HFFc6 (cell line): ENCODE measurements at regions not wholly inside any gene's neighbourhood (a gene's known extent, or its start where the extent isn't known, plus 50 kb on each side); places are given as distances from the start of the nearest gene placed in this dataset.

Source experiments
- DNase-seq: peaks from one replicate; pipeline ENCODE4 v3.0.0-alpha.2; 2018
- H3K27ac Mint-ChIP-seq: 2 replicates; pipeline ENCODE4 v1.8.0; 2020; ENCODE audit warnings: mild to moderate bottlenecking, mixed read lengths
- H3K27me3 Mint-ChIP-seq: 2 replicates; pipeline ENCODE4 v1.8.0; 2021; ENCODE audit warnings: mild to moderate bottlenecking, moderate library complexity, mixed read lengths; ENCODE audit not compliant: insufficient read depth
- H3K36me3 Mint-ChIP-seq: 2 replicates; pipeline ENCODE4 v1.8.0; 2021; ENCODE audit warnings: low read depth, mixed read lengths
- H3K4me1 Mint-ChIP-seq: 2 replicates; pipeline ENCODE4 v1.8.0; 2020; ENCODE audit warnings: low read depth, mixed read lengths
- H3K4me3 Mint-ChIP-seq: 2 replicates; pipeline ENCODE4 v1.8.0; 2020; ENCODE audit warnings: mild to moderate bottlenecking, moderate library complexity, mixed read lengths
- H3K9me3 Mint-ChIP-seq: 2 replicates; pipeline ENCODE4 v1.8.0; 2020; ENCODE audit warnings: mild to moderate bottlenecking, mixed read lengths
- TF ChIP-seq, protein P1 (sequence below): fragments of 200-600 bp; sonication (generic); IDR thresholded peaks from 2 replicates; pipeline ENCODE4 v1.5.0; 2021; ENCODE audit warnings: antibody characterized with exemption, mild to moderate bottlenecking

DNA sequence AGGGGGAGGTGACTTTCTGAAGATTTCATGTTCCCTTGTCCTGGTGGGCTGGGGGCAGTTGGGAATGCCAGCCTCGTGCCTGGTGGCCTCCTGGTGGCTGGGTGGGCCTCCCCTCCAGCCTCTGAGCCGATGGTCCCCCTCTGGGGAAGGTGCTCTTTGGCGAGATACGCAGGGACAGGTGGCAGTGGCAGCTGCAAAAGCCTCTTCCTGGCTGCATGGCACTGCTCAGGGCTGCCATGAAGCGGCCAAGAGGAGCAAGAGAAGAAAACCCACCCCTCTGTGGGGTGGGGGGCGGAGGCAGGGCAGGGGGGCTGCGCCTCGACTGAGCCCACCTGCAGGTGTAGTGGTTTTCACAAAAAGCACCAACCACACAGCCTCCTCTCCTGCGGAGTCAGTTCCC lies 61.8 kb upstream of the PHF21B start:
- peaks cover 14% of the 10 kb centered on the region for H3K4me1 Mint-ChIP-seq
- H3K27me3 Mint-ChIP-seq = peaks cover 25% of the 10 kb centered on the region
- H3K36me3 Mint-ChIP-seq = peaks cover 6% of the 10 kb centered on the region; the same call in 1 of the 2 replicates
- TF ChIP-seq, protein P1, sequence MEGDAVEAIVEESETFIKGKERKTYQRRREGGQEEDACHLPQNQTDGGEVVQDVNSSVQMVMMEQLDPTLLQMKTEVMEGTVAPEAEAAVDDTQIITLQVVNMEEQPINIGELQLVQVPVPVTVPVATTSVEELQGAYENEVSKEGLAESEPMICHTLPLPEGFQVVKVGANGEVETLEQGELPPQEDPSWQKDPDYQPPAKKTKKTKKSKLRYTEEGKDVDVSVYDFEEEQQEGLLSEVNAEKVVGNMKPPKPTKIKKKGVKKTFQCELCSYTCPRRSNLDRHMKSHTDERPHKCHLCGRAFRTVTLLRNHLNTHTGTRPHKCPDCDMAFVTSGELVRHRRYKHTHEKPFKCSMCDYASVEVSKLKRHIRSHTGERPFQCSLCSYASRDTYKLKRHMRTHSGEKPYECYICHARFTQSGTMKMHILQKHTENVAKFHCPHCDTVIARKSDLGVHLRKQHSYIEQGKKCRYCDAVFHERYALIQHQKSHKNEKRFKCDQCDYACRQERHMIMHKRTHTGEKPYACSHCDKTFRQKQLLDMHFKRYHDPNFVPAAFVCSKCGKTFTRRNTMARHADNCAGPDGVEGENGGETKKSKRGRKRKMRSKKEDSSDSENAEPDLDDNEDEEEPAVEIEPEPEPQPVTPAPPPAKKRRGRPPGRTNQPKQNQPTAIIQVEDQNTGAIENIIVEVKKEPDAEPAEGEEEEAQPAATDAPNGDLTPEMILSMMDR = no peak
- DNase-seq = no peak
- H3K4me3 Mint-ChIP-seq = no peak overlapping the region
- H3K9me3 Mint-ChIP-seq = peaks cover 6% of the 10 kb centered on the region
- no peak overlapping the region for H3K27ac Mint-ChIP-seq

DNA sequence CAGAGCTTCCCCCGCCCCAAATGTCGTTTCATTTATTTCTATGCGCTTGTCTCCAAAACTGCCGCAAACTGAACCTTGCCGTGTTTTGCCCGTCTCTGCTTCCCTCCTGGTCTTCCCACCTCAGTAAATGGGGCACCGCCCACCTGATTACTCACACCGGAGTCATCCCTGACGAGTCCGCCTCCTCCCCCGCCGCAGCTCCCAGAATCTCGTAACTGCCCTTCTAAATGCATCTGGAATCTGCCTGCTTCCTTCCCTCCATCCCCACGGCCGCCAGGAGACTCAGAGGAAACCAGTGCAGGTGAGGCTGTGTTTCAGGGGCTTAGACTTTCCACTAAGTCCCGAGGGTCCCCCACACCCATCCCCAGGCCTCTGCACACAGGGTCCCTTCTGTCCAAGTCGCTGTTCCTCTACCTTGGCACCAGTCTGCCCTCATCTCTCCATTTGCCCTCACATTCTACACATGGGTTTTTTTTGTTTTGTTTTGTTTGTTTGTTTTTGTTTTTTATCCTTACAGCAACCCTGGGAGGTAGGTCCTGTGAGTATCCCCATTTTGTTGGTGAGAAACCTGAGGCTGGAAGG lies 62.6 kb upstream of the PHF21B start:
- peaks cover 6% of the 10 kb centered on the region; the same call in 1 of the 2 replicates for H3K36me3 Mint-ChIP-seq

DNA sequence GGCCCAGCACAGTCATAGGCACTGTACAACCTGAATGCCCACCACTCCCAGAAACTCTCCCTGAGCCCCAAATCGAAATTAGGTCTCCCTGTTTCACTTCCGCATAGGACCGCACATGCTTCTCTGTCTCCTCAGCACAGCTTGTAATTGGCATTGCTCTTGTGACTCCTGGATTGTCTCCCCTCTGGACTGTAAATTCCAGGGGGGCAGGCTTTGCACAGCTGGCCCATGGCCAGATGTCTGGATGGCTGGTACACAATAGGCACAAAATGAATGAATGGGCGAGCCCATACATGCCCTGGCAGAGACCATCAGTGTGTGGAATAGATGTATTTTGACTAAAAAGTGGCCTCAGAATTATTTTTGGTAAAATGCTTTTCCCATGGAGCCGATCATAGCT lies 63.3 kb upstream of the PHF21B start:
- peaks cover 2% of the 10 kb centered on the region; the same call in 1 of the 2 replicates for H3K36me3 Mint-ChIP-seq
- H3K9me3 Mint-ChIP-seq = peaks cover 2% of the 10 kb centered on the region
- peaks cover 31% of the 10 kb centered on the region for H3K27me3 Mint-ChIP-seq
- no peak for DNase-seq
- peaks cover 14% of the 10 kb centered on the region for H3K4me1 Mint-ChIP-seq
- TF ChIP-seq, protein P1 = no peak
- no peak overlapping the region for H3K4me3 Mint-ChIP-seq
- H3K27ac Mint-ChIP-seq = no peak overlapping the region

More for the DNA sequence above, 62.6 kb upstream of the PHF21B start:
- H3K27me3 Mint-ChIP-seq = peaks cover 28% of the 10 kb centered on the region
- TF ChIP-seq, protein P1 = no peak
- H3K4me3 Mint-ChIP-seq = peak overlapping the region; percentile 53; the same call in 1 of the 2 replicates
- no peak overlapping the region for H3K27ac Mint-ChIP-seq
- H3K9me3 Mint-ChIP-seq = peaks cover 6% of the 10 kb centered on the region
- peak; percentile 45 for DNase-seq
- H3K4me1 Mint-ChIP-seq = peaks cover 14% of the 10 kb centered on the region

DNA sequence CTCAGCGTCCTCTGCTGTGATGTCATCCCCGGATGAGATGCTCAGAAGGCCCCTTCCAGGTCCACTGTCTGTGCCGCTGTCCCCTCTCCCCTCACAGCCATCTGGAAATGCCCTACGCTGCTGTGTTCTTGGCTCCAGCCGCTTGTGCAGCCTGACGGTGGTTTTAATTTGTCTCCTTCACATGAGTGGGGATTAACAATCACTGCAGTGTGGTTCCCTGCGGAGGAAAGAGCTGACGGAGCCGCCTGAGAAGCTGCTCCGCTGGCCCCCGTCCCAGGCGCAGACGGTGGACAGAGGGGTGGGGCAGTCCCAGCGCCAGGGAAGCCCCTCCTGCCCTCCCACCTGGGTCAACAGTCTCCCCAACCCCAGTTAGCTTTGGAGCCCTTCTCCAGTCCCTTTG lies 67.5 kb upstream of the PHF21B start:
- peaks cover 15% of the 10 kb centered on the region for H3K4me1 Mint-ChIP-seq
- no peak overlapping the region for H3K27ac Mint-ChIP-seq
- H3K36me3 Mint-ChIP-seq = peaks cover 6% of the 10 kb centered on the region
- H3K9me3 Mint-ChIP-seq = peaks cover 6% of the 10 kb centered on the region
- no peak overlapping the region for H3K4me3 Mint-ChIP-seq
- TF ChIP-seq, protein P1 = no peak
- DNase-seq = no peak
- peaks cover 42% of the 10 kb centered on the region for H3K27me3 Mint-ChIP-seq

DNA sequence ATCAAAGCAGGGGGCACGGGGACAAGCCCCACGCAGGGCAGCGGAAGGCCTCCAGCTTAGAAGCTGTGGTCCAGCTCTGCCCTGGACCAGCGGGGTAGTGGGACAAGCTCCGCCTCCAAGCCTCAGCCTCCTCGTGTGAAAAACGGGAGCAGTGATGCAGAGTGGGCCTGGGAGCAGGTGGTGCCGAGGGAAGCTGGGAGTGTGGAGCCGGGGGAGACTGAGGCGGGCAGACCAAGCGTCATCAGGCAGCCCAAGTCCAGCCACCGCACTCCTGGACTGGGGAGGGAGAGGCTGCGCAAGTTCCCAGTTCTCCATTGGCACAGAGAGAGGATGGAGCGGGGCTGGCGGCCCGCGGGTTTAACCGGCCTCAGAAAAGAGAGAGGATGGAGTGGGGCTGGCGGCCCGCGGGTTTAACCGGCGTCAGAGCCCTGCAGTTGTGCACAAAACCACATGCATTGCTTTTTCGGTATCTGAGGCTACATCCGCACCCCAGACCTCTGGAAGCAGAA lies 68.1 kb upstream of the PHF21B start:
- TF ChIP-seq, protein P1 = no peak
- H3K36me3 Mint-ChIP-seq = peaks cover 6% of the 10 kb centered on the region
- H3K4me3 Mint-ChIP-seq = no peak overlapping the region
- peaks cover 14% of the 10 kb centered on the region for H3K4me1 Mint-ChIP-seq
- H3K27ac Mint-ChIP-seq = no peak overlapping the region
- H3K27me3 Mint-ChIP-seq = peaks cover 45% of the 10 kb centered on the region
- DNase-seq = no peak
- peaks cover 6% of the 10 kb centered on the region for H3K9me3 Mint-ChIP-seq
